ENCODE measurements at regions not wholly inside any gene's neighbourhood (a gene's known extent, or its start where the extent isn't known, plus 50 kb on each side); places are given as distances from the start of the nearest gene placed in this dataset.

- TF ChIP-seq POLR2A (IDR thresholded peaks at IDR 0.05) (no peak), EP300 (IDR thresholded peaks at IDR 0.05) (no peak), POLR2AphosphoS5 (IDR thresholded peaks at IDR 0.05) (no peak)
- TF ChIP-seq, protein P1, sequence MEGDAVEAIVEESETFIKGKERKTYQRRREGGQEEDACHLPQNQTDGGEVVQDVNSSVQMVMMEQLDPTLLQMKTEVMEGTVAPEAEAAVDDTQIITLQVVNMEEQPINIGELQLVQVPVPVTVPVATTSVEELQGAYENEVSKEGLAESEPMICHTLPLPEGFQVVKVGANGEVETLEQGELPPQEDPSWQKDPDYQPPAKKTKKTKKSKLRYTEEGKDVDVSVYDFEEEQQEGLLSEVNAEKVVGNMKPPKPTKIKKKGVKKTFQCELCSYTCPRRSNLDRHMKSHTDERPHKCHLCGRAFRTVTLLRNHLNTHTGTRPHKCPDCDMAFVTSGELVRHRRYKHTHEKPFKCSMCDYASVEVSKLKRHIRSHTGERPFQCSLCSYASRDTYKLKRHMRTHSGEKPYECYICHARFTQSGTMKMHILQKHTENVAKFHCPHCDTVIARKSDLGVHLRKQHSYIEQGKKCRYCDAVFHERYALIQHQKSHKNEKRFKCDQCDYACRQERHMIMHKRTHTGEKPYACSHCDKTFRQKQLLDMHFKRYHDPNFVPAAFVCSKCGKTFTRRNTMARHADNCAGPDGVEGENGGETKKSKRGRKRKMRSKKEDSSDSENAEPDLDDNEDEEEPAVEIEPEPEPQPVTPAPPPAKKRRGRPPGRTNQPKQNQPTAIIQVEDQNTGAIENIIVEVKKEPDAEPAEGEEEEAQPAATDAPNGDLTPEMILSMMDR (IDR thresholded peaks at IDR 0.05), result no peak
Measured at GRCh38 chr2:136234261-136234660, 116.3 kb upstream of the CXCR4 start.
